ENCODE measurements at regions not wholly inside any gene's neighbourhood (a gene's known extent, or its start where the extent isn't known, plus 50 kb on each side); places are given as distances from the start of the nearest gene placed in this dataset.

GRCh38 chr10:30233186-30233959, 115.7 kb downstream of the MTPAP start:
- no peaks in the 10 kb centered on the region for H3K27me3 ChIP-seq

DNA sequence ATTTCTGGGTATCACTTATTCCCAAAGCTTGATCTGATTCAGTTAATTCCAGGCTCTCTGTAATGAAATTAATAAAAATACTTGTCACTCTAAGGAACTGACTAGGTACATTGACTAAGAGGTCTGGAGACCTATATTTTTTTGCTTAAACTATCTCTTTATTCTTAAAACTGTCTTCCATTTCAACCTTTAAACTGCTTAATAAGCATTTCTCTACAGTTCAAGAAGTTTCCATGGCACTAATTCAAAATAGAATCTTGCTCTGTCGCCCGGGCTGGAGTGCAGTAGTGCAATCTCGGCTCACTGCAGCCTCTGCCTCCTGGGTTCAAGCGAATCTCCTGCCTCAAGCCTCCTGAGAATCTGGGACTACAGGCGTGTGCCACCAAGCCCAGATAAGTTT, 117.4 kb downstream of the MTPAP start:
- no peak overlapping the region for H3K27ac Mint-ChIP-seq
- Histone ChIP-seq H3K4me3 (no peak overlapping the region), H3K27me3 (no peaks in the 10 kb centered on the region), H3K4me1 (no peaks in the 10 kb centered on the region), H3K9me3 (ENCODE audit: low read depth) (no peaks in the 10 kb centered on the region), H3K79me2 (ENCODE audit: low read depth) (no peaks in the 10 kb centered on the region), H2AFZ (replicated peaks) (no peak overlapping the region), H3K27ac (no peak overlapping the region), H4K20me1 (ENCODE audit: low read depth) (no peaks in the 10 kb centered on the region), H3K36me3 (no peaks in the 10 kb centered on the region), H3K4me2 (no peak overlapping the region), H3F3A (ENCODE audit: low read depth) (no peaks in the 10 kb centered on the region), H3K9ac (no peak overlapping the region)
- DNase-seq (ENCODE audit: low spot score) = no peak
- H3K27me3 Mint-ChIP-seq (ENCODE audit: insufficient read depth, low read depth) = peaks cover 6% of the 10 kb centered on the region
- H3K4me3 Mint-ChIP-seq = no peak overlapping the region
- no peaks in the 10 kb centered on the region for H3K9me3 Mint-ChIP-seq
- no peaks in the 10 kb centered on the region for H3K4me1 Mint-ChIP-seq
- no peaks in the 10 kb centered on the region for H3K36me3 Mint-ChIP-seq
- TF ChIP-seq CTCF (IDR thresholded peaks at IDR 0.05) (no peak), EZH2 (IDR thresholded peaks at IDR 0.05) (no peak), EZH2phosphoT487 (IDR thresholded peaks at IDR 0.05) (no peak)

More at GRCh38 chr10:30233186-30233959, 115.7 kb downstream of the MTPAP start:
- H3K4me3 ChIP-seq = no peak overlapping the region
- no peak overlapping the region for H3K4me2 ChIP-seq
- no peaks in the 10 kb centered on the region for H3K9me3 Mint-ChIP-seq
- no peaks in the 10 kb centered on the region for H3K9me3 ChIP-seq (ENCODE audit: low read depth)
- H3K79me2 ChIP-seq (ENCODE audit: low read depth) = no peaks in the 10 kb centered on the region
- DNase-seq (ENCODE audit: low spot score) = no peak
- no peak overlapping the region for H3K4me3 Mint-ChIP-seq
- no peaks in the 10 kb centered on the region for H3K4me1 ChIP-seq
- peaks cover 4% of the 10 kb centered on the region for H3K27me3 Mint-ChIP-seq (ENCODE audit: insufficient read depth, low read depth)
- no peak overlapping the region for H3K27ac Mint-ChIP-seq
- H3K36me3 ChIP-seq = no peaks in the 10 kb centered on the region
- H3F3A ChIP-seq (ENCODE audit: low read depth) = no peaks in the 10 kb centered on the region
- no peaks in the 10 kb centered on the region for H4K20me1 ChIP-seq (ENCODE audit: low read depth)
- H3K4me1 Mint-ChIP-seq = no peaks in the 10 kb centered on the region
- H3K9ac ChIP-seq = no peak overlapping the region
- TF ChIP-seq EZH2 (IDR thresholded peaks at IDR 0.05) (no peak), CTCF (IDR thresholded peaks at IDR 0.05) (no peak), EZH2phosphoT487 (IDR thresholded peaks at IDR 0.05) (no peak)
- no peaks in the 10 kb centered on the region for H3K36me3 Mint-ChIP-seq
- H3K27ac ChIP-seq = no peak overlapping the region
- no peak overlapping the region for H2AFZ ChIP-seq (replicated peaks)

DNA sequence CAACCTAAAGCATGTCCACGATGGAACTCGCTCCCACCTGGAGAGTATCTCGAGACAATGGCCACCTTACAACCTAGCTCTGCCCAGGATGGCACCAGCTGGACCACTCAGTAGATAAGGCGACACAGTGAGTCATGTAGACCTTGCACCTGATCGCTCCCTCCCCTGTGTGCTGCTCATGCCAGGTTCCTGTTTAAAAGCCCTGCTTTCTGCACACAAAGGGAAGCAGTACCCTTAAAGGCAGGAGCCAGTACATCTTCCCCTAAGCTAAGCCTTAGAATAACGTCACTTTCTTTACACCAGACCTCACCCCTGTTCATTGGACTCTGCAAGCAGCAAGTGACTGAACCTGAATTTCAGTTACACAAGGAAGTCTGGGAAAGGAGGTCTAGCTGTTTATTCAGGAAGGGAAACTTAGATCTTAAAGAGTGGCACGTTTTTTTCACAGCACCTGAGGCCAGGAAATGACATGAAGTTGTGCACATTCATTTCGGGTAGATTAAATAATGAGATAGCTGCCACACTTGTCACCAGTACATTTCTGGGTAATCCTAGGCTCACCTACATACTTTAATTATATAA, 117.9 kb downstream of the MTPAP start:
- Histone ChIP-seq H3K4me1 (no peaks in the 10 kb centered on the region), H3K36me3 (no peaks in the 10 kb centered on the region), H3K4me2 (no peak overlapping the region), H3K9ac (no peak overlapping the region), H3K9me3 (ENCODE audit: low read depth) (no peaks in the 10 kb centered on the region), H4K20me1 (ENCODE audit: low read depth) (no peaks in the 10 kb centered on the region), H3K79me2 (ENCODE audit: low read depth) (no peaks in the 10 kb centered on the region), H3K27me3 (no peaks in the 10 kb centered on the region), H3K4me3 (no peak overlapping the region), H2AFZ (replicated peaks) (peak overlapping the region; percentile 17), H3K27ac (no peak overlapping the region), H3F3A (ENCODE audit: low read depth) (no peaks in the 10 kb centered on the region)
- no peak for DNase-seq (ENCODE audit: low spot score)
- no peaks in the 10 kb centered on the region for H3K9me3 Mint-ChIP-seq
- H3K27me3 Mint-ChIP-seq (ENCODE audit: insufficient read depth, low read depth) = peaks cover 6% of the 10 kb centered on the region
- H3K4me1 Mint-ChIP-seq = no peaks in the 10 kb centered on the region
- no peak overlapping the region for H3K4me3 Mint-ChIP-seq
- H3K27ac Mint-ChIP-seq = no peak overlapping the region
- TF ChIP-seq EZH2phosphoT487 (IDR thresholded peaks at IDR 0.05) = no peak
- TF ChIP-seq CTCF (IDR thresholded peaks at IDR 0.05) = no peak
- no peak for TF ChIP-seq EZH2 (IDR thresholded peaks at IDR 0.05)
- no peaks in the 10 kb centered on the region for H3K36me3 Mint-ChIP-seq
